A673 (cell line): ENCODE measurements at regions not wholly inside any gene's neighbourhood (a gene's known extent, or its start where the extent isn't known, plus 50 kb on each side); places are given as distances from the start of the nearest gene placed in this dataset.

Source experiments
- BruUV-seq: library from RNA; stranded (reverse); fragments of 400-500 nt; replicated peaks from 2 replicates; lab custom pipeline; 2021; lab: Mats Ljungman, UMichigan
- CTCF ChIA-PET: fragments of 300-600 bp; sonication (Branson Sonifier 250); formaldehyde crosslinking; loops from one replicate; lab custom pipeline; 2022; ENCODE audit warnings: antibody characterized with exemption; lab: Charles Lee
- POLR2A ChIA-PET: fragments of 300-600 bp; sonication (Branson Sonifier 250); formaldehyde crosslinking; loops from one replicate; lab custom pipeline; 2022; ENCODE audit warnings: antibody characterized with exemption; ENCODE audit not compliant: low non-redundant PET; lab: Charles Lee
- DNase-seq: peaks from one replicate; pipeline ENCODE4 v3.0.0-alpha.2; 2015; ENCODE audit warnings: low spot score
- H3K27ac ChIP-seq: fragments of 200-600 bp; sonication (generic); 2 replicates; pipeline ENCODE4 v1.5.1; 2016; ENCODE audit warnings: mixed run types, low read depth, mild to moderate bottlenecking, mixed read lengths, antibody characterized with exemption, low read length; ENCODE audit not compliant: poor library complexity, severe bottlenecking
- H3K27me3 ChIP-seq: fragments of 200-600 bp; sonication (generic); replicated peaks from 2 replicates; pipeline ENCODE4 v1.6.1; 2017; ENCODE audit warnings: mixed run types, low read depth, mild to moderate bottlenecking, mixed read lengths, antibody characterized with exemption, low read length; ENCODE audit not compliant: insufficient read depth, poor library complexity
- H3K36me3 ChIP-seq: fragments of 200-600 bp; sonication (generic); 2 replicates; pipeline ENCODE4 v1.6.1; 2016; ENCODE audit warnings: mixed run types, mild to moderate bottlenecking, mixed read lengths, antibody characterized with exemption, low read length; ENCODE audit not compliant: insufficient read depth, poor library complexity, severe bottlenecking
- H3K4me1 ChIP-seq: fragments of 200-600 bp; sonication (generic); 2 replicates; pipeline ENCODE4 v1.6.1; 2017; ENCODE audit warnings: mixed run types, mild to moderate bottlenecking, mixed read lengths, antibody characterized with exemption, low read length; ENCODE audit not compliant: insufficient read depth, poor library complexity, severe bottlenecking
- H3K4me3 ChIP-seq: fragments of 200-600 bp; sonication (generic); 2 replicates; pipeline ENCODE4 v1.5.1; 2016; ENCODE audit warnings: low read depth, mixed run types, mild to moderate bottlenecking, mixed read lengths, low read length; ENCODE audit not compliant: poor library complexity, severe bottlenecking
- H3K9me3 ChIP-seq: fragments of 200-600 bp; sonication (generic); 2 replicates; pipeline ENCODE4 v1.6.1; 2016; ENCODE audit warnings: mixed run types, low read depth, mild to moderate bottlenecking, mixed read lengths, antibody characterized with exemption, low read length; ENCODE audit not compliant: poor library complexity, severe bottlenecking
- EZH2 ChIP-seq: fragments of 200-600 bp; sonication (generic); IDR thresholded peaks from 2 replicates; pipeline ENCODE4 v1.6.1; 2017; ENCODE audit warnings: borderline replicate concordance, low read depth, mild to moderate bottlenecking, mixed read lengths, antibody characterized with exemption, low read length; ENCODE audit not compliant: poor library complexity, severe bottlenecking
- intact Hi-C: fragments of 100-400 bp; cut with micrococcal nuclease; formaldehyde crosslinking; loops from one replicate; pipeline ENCODE4 v1.10.0; 2022; ENCODE audit not compliant: unreplicated experiment
- TF ChIP-seq, protein P1 (sequence below): fragments of 300-800, 200-600 bp; sonication (generic); conservative IDR thresholded peaks from 2 replicates; pipeline ENCODE4 v1.5.1; 2017; ENCODE audit warnings: low read depth, mild to moderate bottlenecking, antibody characterized with exemption, low read length, moderate library complexity, mixed read lengths

GRCh38 chr10:120689777-120690529 is 161.2 kb upstream of the WDR11 start:
- CTCF ChIA-PET, result no interaction called here
- no TSS peak for BruUV-seq

DNA sequence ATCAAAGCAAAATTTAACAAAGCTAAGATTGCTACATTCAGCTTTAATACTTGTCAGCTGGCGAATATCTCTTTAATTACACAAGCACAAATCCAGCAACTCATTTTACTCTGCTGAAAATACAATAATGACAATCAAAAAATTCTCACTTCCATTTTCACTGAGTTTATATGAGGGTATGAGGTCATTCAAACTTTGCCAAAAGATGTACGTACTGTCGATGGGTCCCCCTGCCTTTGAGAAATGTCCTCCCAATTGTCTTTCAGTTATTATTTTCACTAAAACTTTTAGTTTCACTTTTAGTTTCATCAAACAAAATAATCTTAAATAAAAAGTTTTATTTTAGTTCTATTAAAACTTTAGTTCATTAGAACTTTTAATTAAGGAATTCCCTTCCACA is 159.5 kb upstream of the WDR11 start:
- POLR2A ChIA-PET, result no interaction called here
- Histone ChIP-seq H3K27me3 (no peaks in the 10 kb centered on the region), H3K36me3 (no peaks in the 10 kb centered on the region), H3K9me3 (no peaks in the 10 kb centered on the region), H3K4me3 (no peak overlapping the region), H3K27ac (no peak overlapping the region), H3K4me1 (no peaks in the 10 kb centered on the region)
- intact Hi-C loops, result no loop called here
- no peak for TF ChIP-seq EZH2
- TF ChIP-seq, protein P1, sequence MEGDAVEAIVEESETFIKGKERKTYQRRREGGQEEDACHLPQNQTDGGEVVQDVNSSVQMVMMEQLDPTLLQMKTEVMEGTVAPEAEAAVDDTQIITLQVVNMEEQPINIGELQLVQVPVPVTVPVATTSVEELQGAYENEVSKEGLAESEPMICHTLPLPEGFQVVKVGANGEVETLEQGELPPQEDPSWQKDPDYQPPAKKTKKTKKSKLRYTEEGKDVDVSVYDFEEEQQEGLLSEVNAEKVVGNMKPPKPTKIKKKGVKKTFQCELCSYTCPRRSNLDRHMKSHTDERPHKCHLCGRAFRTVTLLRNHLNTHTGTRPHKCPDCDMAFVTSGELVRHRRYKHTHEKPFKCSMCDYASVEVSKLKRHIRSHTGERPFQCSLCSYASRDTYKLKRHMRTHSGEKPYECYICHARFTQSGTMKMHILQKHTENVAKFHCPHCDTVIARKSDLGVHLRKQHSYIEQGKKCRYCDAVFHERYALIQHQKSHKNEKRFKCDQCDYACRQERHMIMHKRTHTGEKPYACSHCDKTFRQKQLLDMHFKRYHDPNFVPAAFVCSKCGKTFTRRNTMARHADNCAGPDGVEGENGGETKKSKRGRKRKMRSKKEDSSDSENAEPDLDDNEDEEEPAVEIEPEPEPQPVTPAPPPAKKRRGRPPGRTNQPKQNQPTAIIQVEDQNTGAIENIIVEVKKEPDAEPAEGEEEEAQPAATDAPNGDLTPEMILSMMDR, result no peak
- BruUV-seq, result no TSS peak
- DNase-seq, result no peak
- CTCF ChIA-PET, result no interaction called here

More at GRCh38 chr10:120689777-120690529, 161.2 kb upstream of the WDR11 start:
- H3K4me1 ChIP-seq, result no peaks in the 10 kb centered on the region
- H3K36me3 ChIP-seq, result no peaks in the 10 kb centered on the region
- TF ChIP-seq, protein P1, result no peak
- no peak for TF ChIP-seq EZH2
- H3K27me3 ChIP-seq, result peaks cover 7% of the 10 kb centered on the region
- POLR2A ChIA-PET, result no interaction called here
- H3K27ac ChIP-seq, result no peak overlapping the region
- no peaks in the 10 kb centered on the region for H3K9me3 ChIP-seq
- H3K4me3 ChIP-seq, result no peak overlapping the region
- DNase-seq, result no peak
- intact Hi-C loops, result no loop called here

- POLR2A ChIA-PET, result no interaction called here
- no peak for DNase-seq
- no peak for TF ChIP-seq EZH2
- TF ChIP-seq, protein P1, result no peak
- H3K9me3 ChIP-seq, result no peaks in the 10 kb centered on the region
- H3K27me3 ChIP-seq, result peaks cover 28% of the 10 kb centered on the region
- no peaks in the 10 kb centered on the region for H3K4me1 ChIP-seq
- H3K36me3 ChIP-seq, result no peaks in the 10 kb centered on the region
- intact Hi-C loops, result no loop called here
- CTCF ChIA-PET, result no interaction called here
- no peak overlapping the region for H3K4me3 ChIP-seq
- H3K27ac ChIP-seq, result no peak overlapping the region
- no TSS peak for BruUV-seq
These were observed 150.7 kb upstream of the WDR11 start for GRCh38 chr10:120700426-120700825.
